ENCODE measurements at regions not wholly inside any gene's neighbourhood (a gene's known extent, or its start where the extent isn't known, plus 50 kb on each side); places are given as distances from the start of the nearest gene placed in this dataset.

GRCh38 chr2:30310371-30310770 is 79.0 kb downstream of the LBH start:
- no peak overlapping the region for H3K4me3 ChIP-seq (ENCODE audit: low read depth in 1 of 2, low read length in 2 of 2)
- no peaks in the 10 kb centered on the region for H3K27me3 ChIP-seq (ENCODE audit: low read depth, low read length)
- no peaks in the 10 kb centered on the region for H3K9me3 ChIP-seq (ENCODE audit: control insufficient read depth in 1 of 2, low read length in 2 of 2)
- H3K36me3 ChIP-seq (ENCODE audit: control insufficient read depth in 1 of 2, insufficient read depth in 2 of 2, low read length in 2 of 2), result no peaks in the 10 kb centered on the region
- H3K4me1 ChIP-seq (ENCODE audit: control insufficient read depth in 1 of 2, insufficient read depth in 2 of 2, low read length in 2 of 2), result no peaks in the 10 kb centered on the region
- H3K27ac ChIP-seq (ENCODE audit: low read length), result no peak overlapping the region

- Histone ChIP-seq H3K36me3 (ENCODE audit: control insufficient read depth in 1 of 2, insufficient read depth in 2 of 2, low read length in 2 of 2) (no peaks in the 10 kb centered on the region), H3K4me3 (ENCODE audit: low read depth in 1 of 2, low read length in 2 of 2) (no peak overlapping the region), H3K9me3 (ENCODE audit: control insufficient read depth in 1 of 2, low read length in 2 of 2) (no peaks in the 10 kb centered on the region), H3K4me1 (ENCODE audit: control insufficient read depth in 1 of 2, insufficient read depth in 2 of 2, low read length in 2 of 2) (no peaks in the 10 kb centered on the region), H3K27me3 (ENCODE audit: low read depth, low read length) (no peaks in the 10 kb centered on the region), H3K27ac (ENCODE audit: low read length) (no peak overlapping the region)
Measured at GRCh38 chr2:30310955-30311354, 79.6 kb downstream of the LBH start.

- no peaks in the 10 kb centered on the region for H3K36me3 ChIP-seq (ENCODE audit: control insufficient read depth in 1 of 2, insufficient read depth in 2 of 2, low read length in 2 of 2)
- H3K27ac ChIP-seq (ENCODE audit: low read length), result no peak overlapping the region
- no peak overlapping the region for H3K4me3 ChIP-seq (ENCODE audit: low read depth in 1 of 2, low read length in 2 of 2)
- H3K9me3 ChIP-seq (ENCODE audit: control insufficient read depth in 1 of 2, low read length in 2 of 2), result no peaks in the 10 kb centered on the region
- H3K4me1 ChIP-seq (ENCODE audit: control insufficient read depth in 1 of 2, insufficient read depth in 2 of 2, low read length in 2 of 2), result no peaks in the 10 kb centered on the region
- H3K27me3 ChIP-seq (ENCODE audit: low read depth, low read length), result no peaks in the 10 kb centered on the region
Measured at GRCh38 chr2:30311711-30312110, 80.4 kb downstream of the LBH start.

DNA sequence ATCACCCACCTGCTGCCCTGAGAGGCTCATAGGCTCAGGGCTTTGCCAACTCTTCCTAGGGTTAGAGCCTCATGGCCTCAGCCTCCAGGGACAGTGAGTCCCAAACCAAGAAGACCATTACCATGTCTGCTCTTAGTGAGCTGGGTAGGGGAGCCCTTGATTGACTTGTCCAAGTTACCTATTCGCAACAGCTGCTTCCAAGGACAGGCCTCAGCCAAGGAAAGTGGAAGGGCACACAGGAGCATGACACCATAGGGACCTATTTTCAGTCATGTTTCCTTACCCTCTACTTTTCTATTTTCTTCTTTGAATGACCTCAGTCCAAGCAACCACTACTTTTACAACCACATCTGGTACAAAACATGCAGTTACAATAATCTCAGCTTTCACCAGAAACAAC is 81.6 kb downstream of the LBH start:
- Histone ChIP-seq H3K27ac (ENCODE audit: low read length) (no peak overlapping the region), H3K4me3 (ENCODE audit: low read depth in 1 of 2, low read length in 2 of 2) (no peak overlapping the region), H3K9me3 (ENCODE audit: control insufficient read depth in 1 of 2, low read length in 2 of 2) (no peaks in the 10 kb centered on the region), H3K4me1 (ENCODE audit: control insufficient read depth in 1 of 2, insufficient read depth in 2 of 2, low read length in 2 of 2) (no peaks in the 10 kb centered on the region), H3K36me3 (ENCODE audit: control insufficient read depth in 1 of 2, insufficient read depth in 2 of 2, low read length in 2 of 2) (no peaks in the 10 kb centered on the region), H3K27me3 (ENCODE audit: low read depth, low read length) (no peaks in the 10 kb centered on the region)

DNA sequence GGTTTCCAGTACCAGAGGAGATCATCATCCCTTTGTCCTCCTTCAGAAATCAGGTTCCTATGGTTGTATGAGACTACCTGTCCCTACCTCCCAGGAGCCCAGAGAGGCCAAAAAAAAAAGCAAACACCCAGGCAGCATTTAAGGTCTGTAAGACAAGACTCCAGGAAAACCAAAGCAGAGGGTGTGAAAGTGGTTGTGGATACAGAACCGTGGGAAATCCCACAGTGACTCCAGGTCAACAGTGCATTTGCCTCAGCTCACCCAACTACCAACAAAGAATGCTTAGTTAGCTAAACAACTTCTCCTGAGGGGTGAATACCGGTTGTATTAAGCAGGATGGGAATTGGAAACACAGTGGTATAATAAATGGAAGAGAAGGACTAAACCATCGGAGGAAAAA is 83.6 kb downstream of the LBH start:
- no peak overlapping the region for H3K4me3 ChIP-seq (ENCODE audit: low read depth in 1 of 2, low read length in 2 of 2)
- no peaks in the 10 kb centered on the region for H3K27me3 ChIP-seq (ENCODE audit: low read depth, low read length)
- no peaks in the 10 kb centered on the region for H3K36me3 ChIP-seq (ENCODE audit: control insufficient read depth in 1 of 2, insufficient read depth in 2 of 2, low read length in 2 of 2)
- H3K4me1 ChIP-seq (ENCODE audit: control insufficient read depth in 1 of 2, insufficient read depth in 2 of 2, low read length in 2 of 2), result no peaks in the 10 kb centered on the region
- no peaks in the 10 kb centered on the region for H3K9me3 ChIP-seq (ENCODE audit: control insufficient read depth in 1 of 2, low read length in 2 of 2)
- H3K27ac ChIP-seq (ENCODE audit: low read length), result no peak overlapping the region

DNA sequence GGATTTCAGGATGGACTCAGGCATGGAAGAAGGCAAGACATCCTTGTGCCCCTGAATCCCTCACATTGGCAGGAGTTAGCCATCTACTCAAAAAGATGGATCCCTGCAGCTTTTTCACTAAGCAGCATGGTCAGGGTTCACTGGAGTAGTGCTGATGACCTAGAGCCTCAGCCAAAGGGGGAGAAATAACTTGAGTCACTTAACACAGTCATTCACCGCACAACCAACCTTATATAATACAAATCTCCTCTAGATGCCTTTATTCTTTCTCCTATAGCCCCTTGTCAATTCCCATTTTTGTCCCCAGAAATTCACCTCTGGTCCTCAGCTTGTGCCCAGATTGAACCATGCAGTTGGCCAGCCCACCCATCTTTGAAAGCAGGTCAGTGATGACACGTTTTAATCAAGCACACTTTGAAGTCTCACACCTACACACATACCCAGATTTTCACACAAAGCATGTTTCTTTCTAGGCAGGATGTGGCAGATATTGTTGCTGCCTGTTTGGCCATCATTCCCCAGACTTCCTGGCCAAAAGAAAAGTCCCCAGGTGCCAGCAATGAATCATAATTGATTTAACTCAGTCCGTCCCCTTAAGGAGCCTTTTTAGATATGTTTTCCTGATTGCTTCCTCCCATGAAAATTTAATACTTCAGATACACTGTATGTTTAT is 84.2 kb downstream of the LBH start:
- Histone ChIP-seq H3K9me3 (ENCODE audit: control insufficient read depth in 1 of 2, low read length in 2 of 2) (no peaks in the 10 kb centered on the region), H3K36me3 (ENCODE audit: control insufficient read depth in 1 of 2, insufficient read depth in 2 of 2, low read length in 2 of 2) (no peaks in the 10 kb centered on the region), H3K27me3 (ENCODE audit: low read depth, low read length) (no peaks in the 10 kb centered on the region), H3K27ac (ENCODE audit: low read length) (no peak overlapping the region), H3K4me1 (ENCODE audit: control insufficient read depth in 1 of 2, insufficient read depth in 2 of 2, low read length in 2 of 2) (no peaks in the 10 kb centered on the region), H3K4me3 (ENCODE audit: low read depth in 1 of 2, low read length in 2 of 2) (no peak overlapping the region)

DNA sequence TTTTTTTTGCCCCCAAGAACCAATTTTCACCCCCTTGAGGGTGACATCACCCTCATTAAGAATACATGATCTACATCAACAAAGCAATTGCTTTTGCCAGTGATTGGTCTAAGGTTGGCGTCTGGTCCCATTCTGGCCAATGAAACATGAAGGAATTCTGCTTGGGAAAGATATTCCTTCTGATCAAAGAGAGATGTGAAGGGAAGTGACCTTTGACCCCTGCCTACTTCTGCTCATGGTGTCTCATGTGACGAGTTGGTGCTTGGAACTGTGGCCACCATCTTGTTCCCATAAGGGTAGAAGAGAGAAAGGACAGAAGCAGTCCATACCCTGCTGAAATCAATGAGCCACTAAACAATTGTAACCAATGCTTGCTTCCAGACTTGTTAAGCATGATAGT is 85.1 kb downstream of the LBH start:
- Histone ChIP-seq H3K36me3 (ENCODE audit: control insufficient read depth in 1 of 2, insufficient read depth in 2 of 2, low read length in 2 of 2) (no peaks in the 10 kb centered on the region), H3K9me3 (ENCODE audit: control insufficient read depth in 1 of 2, low read length in 2 of 2) (no peaks in the 10 kb centered on the region), H3K4me3 (ENCODE audit: low read depth in 1 of 2, low read length in 2 of 2) (no peak overlapping the region), H3K27me3 (ENCODE audit: low read depth, low read length) (no peaks in the 10 kb centered on the region), H3K4me1 (ENCODE audit: control insufficient read depth in 1 of 2, insufficient read depth in 2 of 2, low read length in 2 of 2) (no peaks in the 10 kb centered on the region), H3K27ac (ENCODE audit: low read length) (no peak overlapping the region)

- Histone ChIP-seq H3K36me3 (ENCODE audit: control insufficient read depth in 1 of 2, insufficient read depth in 2 of 2, low read length in 2 of 2) (no peaks in the 10 kb centered on the region), H3K27ac (ENCODE audit: low read length) (no peak overlapping the region), H3K27me3 (ENCODE audit: low read depth, low read length) (no peaks in the 10 kb centered on the region), H3K9me3 (ENCODE audit: control insufficient read depth in 1 of 2, low read length in 2 of 2) (no peaks in the 10 kb centered on the region), H3K4me1 (ENCODE audit: control insufficient read depth in 1 of 2, insufficient read depth in 2 of 2, low read length in 2 of 2) (no peaks in the 10 kb centered on the region), H3K4me3 (ENCODE audit: low read depth in 1 of 2, low read length in 2 of 2) (no peak overlapping the region)
Measured at GRCh38 chr2:30318987-30319782, 87.9 kb downstream of the LBH start.

- no peaks in the 10 kb centered on the region for H3K36me3 ChIP-seq (ENCODE audit: control insufficient read depth in 1 of 2, insufficient read depth in 2 of 2, low read length in 2 of 2)
Measured at GRCh38 chr2:30321466-30321865, 90.1 kb downstream of the LBH start.

GRCh38 chr2:30323499-30323898 is 92.2 kb downstream of the LBH start:
- H3K36me3 ChIP-seq (ENCODE audit: control insufficient read depth in 1 of 2, insufficient read depth in 2 of 2, low read length in 2 of 2), result no peaks in the 10 kb centered on the region
- no peak overlapping the region for H3K4me3 ChIP-seq (ENCODE audit: low read depth in 1 of 2, low read length in 2 of 2)
- H3K9me3 ChIP-seq (ENCODE audit: control insufficient read depth in 1 of 2, low read length in 2 of 2), result no peaks in the 10 kb centered on the region
- no peak overlapping the region for H3K27ac ChIP-seq (ENCODE audit: low read length)
- no peaks in the 10 kb centered on the region for H3K4me1 ChIP-seq (ENCODE audit: control insufficient read depth in 1 of 2, insufficient read depth in 2 of 2, low read length in 2 of 2)
- H3K27me3 ChIP-seq (ENCODE audit: low read depth, low read length), result no peaks in the 10 kb centered on the region

More at GRCh38 chr2:30321466-30321865, 90.1 kb downstream of the LBH start:
- H3K4me3 ChIP-seq (ENCODE audit: low read depth in 1 of 2, low read length in 2 of 2), result no peak overlapping the region
- H3K9me3 ChIP-seq (ENCODE audit: control insufficient read depth in 1 of 2, low read length in 2 of 2), result no peaks in the 10 kb centered on the region
- no peaks in the 10 kb centered on the region for H3K4me1 ChIP-seq (ENCODE audit: control insufficient read depth in 1 of 2, insufficient read depth in 2 of 2, low read length in 2 of 2)
- H3K27ac ChIP-seq (ENCODE audit: low read length), result no peak overlapping the region
- no peaks in the 10 kb centered on the region for H3K27me3 ChIP-seq (ENCODE audit: low read depth, low read length)

GRCh38 chr2:30324245-30324908 is 93.0 kb downstream of the LBH start:
- no peak overlapping the region for H3K27ac ChIP-seq (ENCODE audit: low read length)
- H3K4me3 ChIP-seq (ENCODE audit: low read depth in 1 of 2, low read length in 2 of 2), result no peak overlapping the region
- H3K27me3 ChIP-seq (ENCODE audit: low read depth, low read length), result no peaks in the 10 kb centered on the region
- no peaks in the 10 kb centered on the region for H3K36me3 ChIP-seq (ENCODE audit: control insufficient read depth in 1 of 2, insufficient read depth in 2 of 2, low read length in 2 of 2)
- H3K4me1 ChIP-seq (ENCODE audit: control insufficient read depth in 1 of 2, insufficient read depth in 2 of 2, low read length in 2 of 2), result no peaks in the 10 kb centered on the region
- no peaks in the 10 kb centered on the region for H3K9me3 ChIP-seq (ENCODE audit: control insufficient read depth in 1 of 2, low read length in 2 of 2)

Data from muscle layer of duodenum (tissue), 2 donors.